HCT116 (cell line): ENCODE measurements at regions not wholly inside any gene's neighbourhood (a gene's known extent, or its start where the extent isn't known, plus 50 kb on each side); places are given as distances from the start of the nearest gene placed in this dataset.
"Not testable (repeated sequence)": the region's sequence is repeated elsewhere in the genome, so short reads cannot be mapped to it uniquely, and the experiment has no call there.

Experiments used
- CEBPB ChIP-seq: IDR thresholded peaks from 2 replicates; pipeline ENCODE4 v1.6.1; 2012; ENCODE audit warnings: low read depth
- EGR1 ChIP-seq: IDR thresholded peaks from 2 replicates; pipeline ENCODE4 v1.6.1; 2012; ENCODE audit warnings: low read depth
- EZH2 ChIP-seq: fragments of 200-600 bp; sonication (generic); IDR thresholded peaks from 2 replicates; pipeline ENCODE4 v1.6.1; 2017; ENCODE audit warnings: antibody characterized with exemption, mixed run types
- EZH2phosphoT487 ChIP-seq: fragments of 200-600 bp; IDR thresholded peaks from 2 replicates; pipeline ENCODE4 v1.6.1; 2018; ENCODE audit warnings: antibody characterized with exemption, borderline replicate concordance
- JUND ChIP-seq: IDR thresholded peaks from 2 replicates; pipeline ENCODE4 v1.6.1; 2012
- POLR2A ChIP-seq: IDR thresholded peaks from 2 replicates; pipeline ENCODE4 v1.7.0; 2011; ENCODE audit warnings: borderline replicate concordance; ENCODE audit not compliant: insufficient read depth, insufficient read length; ENCODE audit errors: extremely low read depth
- POLR2AphosphoS5 ChIP-seq: IDR thresholded peaks from 2 replicates; pipeline ENCODE4 v1.6.1; 2011; ENCODE audit warnings: mild to moderate bottlenecking, low read depth, low read length, moderate library complexity
- SIN3A ChIP-seq: IDR thresholded peaks from 2 replicates; pipeline ENCODE4 v1.6.1; 2012; ENCODE audit warnings: low read depth
- TCF7L2 ChIP-seq: IDR thresholded peaks from 2 replicates; pipeline ENCODE4 v1.7.0; 2011; ENCODE audit warnings: borderline replicate concordance, inconsistent platforms; ENCODE audit not compliant: insufficient read depth, insufficient read length; ENCODE audit errors: extremely low read depth
- YY1 ChIP-seq: IDR thresholded peaks from 2 replicates; pipeline ENCODE4 v1.6.1; 2011; ENCODE audit warnings: low read length, low read depth, moderate library complexity, mild to moderate bottlenecking; ENCODE audit not compliant: insufficient replicate concordance; ENCODE audit errors: extremely low read depth
- TF ChIP-seq, protein P1 (sequence below), 3 experiments: fragments of 200-600 bp in 1 of 3; sonication (generic) in 1 of 3; IDR thresholded peaks in 2 of 3; conservative IDR thresholded peaks in 1 of 3; 2 replicates each; pipeline ENCODE4 v1.5.1; 2012 to 2017; ENCODE audit warnings: low read depth in 2 of 3, low read length in 2 of 3, antibody characterized with exemption in 1 of 3, borderline replicate concordance in 1 of 3, control low read depth in 1 of 3, mild to moderate bottlenecking in 1 of 3, mixed read lengths in 1 of 3, mixed run types in 1 of 3, moderate library complexity in 1 of 3; ENCODE audit not compliant: insufficient read depth in 1 of 3
- TF ChIP-seq, protein P2 (sequence below): IDR thresholded peaks from 2 replicates; pipeline ENCODE4 v1.6.1; 2012; ENCODE audit warnings: low read depth
- TF ChIP-seq, protein P3 (sequence below): IDR thresholded peaks from 2 replicates; pipeline ENCODE4 v1.6.1; 2012
- TF ChIP-seq, protein P4 (sequence below): IDR thresholded peaks from 2 replicates; pipeline ENCODE4 v1.6.1; 2012

DNA sequence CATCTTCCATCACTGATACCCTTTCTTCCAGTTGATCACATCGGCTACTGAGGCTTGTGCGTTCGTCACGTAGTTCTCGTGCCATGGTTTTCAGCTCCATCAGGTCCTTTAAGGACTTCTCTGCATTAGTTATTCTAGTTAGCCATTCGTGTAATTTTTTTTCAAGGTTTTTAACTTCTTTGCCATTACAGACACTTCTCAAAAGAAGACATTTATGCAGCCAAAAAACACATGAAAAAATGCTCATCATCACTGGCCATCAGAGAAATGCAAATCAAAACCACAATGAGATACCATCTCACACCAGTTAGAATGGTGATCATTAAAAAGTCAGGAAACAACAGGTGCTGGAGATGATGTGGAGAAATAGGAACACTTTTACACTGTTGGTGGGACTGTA is 430.7 kb downstream of the DOK5 start:
- TF ChIP-seq, protein P1, sequence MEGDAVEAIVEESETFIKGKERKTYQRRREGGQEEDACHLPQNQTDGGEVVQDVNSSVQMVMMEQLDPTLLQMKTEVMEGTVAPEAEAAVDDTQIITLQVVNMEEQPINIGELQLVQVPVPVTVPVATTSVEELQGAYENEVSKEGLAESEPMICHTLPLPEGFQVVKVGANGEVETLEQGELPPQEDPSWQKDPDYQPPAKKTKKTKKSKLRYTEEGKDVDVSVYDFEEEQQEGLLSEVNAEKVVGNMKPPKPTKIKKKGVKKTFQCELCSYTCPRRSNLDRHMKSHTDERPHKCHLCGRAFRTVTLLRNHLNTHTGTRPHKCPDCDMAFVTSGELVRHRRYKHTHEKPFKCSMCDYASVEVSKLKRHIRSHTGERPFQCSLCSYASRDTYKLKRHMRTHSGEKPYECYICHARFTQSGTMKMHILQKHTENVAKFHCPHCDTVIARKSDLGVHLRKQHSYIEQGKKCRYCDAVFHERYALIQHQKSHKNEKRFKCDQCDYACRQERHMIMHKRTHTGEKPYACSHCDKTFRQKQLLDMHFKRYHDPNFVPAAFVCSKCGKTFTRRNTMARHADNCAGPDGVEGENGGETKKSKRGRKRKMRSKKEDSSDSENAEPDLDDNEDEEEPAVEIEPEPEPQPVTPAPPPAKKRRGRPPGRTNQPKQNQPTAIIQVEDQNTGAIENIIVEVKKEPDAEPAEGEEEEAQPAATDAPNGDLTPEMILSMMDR (IDR thresholded peaks at IDR 0.05 in 2 of 3, conservative IDR thresholded peaks at IDR 0.05 in 1 of 3; ENCODE audit: borderline replicate concordance in 1 of 3, insufficient read depth in 1 of 3, low read depth in 2 of 3, low read length in 2 of 3): not testable (repeated sequence)
- not testable (repeated sequence) for TF ChIP-seq EZH2, POLR2AphosphoS5, EZH2phosphoT487, JUND, CEBPB, EGR1, POLR2A, YY1, TCF7L2, SIN3A
- TF ChIP-seq, protein P2, sequence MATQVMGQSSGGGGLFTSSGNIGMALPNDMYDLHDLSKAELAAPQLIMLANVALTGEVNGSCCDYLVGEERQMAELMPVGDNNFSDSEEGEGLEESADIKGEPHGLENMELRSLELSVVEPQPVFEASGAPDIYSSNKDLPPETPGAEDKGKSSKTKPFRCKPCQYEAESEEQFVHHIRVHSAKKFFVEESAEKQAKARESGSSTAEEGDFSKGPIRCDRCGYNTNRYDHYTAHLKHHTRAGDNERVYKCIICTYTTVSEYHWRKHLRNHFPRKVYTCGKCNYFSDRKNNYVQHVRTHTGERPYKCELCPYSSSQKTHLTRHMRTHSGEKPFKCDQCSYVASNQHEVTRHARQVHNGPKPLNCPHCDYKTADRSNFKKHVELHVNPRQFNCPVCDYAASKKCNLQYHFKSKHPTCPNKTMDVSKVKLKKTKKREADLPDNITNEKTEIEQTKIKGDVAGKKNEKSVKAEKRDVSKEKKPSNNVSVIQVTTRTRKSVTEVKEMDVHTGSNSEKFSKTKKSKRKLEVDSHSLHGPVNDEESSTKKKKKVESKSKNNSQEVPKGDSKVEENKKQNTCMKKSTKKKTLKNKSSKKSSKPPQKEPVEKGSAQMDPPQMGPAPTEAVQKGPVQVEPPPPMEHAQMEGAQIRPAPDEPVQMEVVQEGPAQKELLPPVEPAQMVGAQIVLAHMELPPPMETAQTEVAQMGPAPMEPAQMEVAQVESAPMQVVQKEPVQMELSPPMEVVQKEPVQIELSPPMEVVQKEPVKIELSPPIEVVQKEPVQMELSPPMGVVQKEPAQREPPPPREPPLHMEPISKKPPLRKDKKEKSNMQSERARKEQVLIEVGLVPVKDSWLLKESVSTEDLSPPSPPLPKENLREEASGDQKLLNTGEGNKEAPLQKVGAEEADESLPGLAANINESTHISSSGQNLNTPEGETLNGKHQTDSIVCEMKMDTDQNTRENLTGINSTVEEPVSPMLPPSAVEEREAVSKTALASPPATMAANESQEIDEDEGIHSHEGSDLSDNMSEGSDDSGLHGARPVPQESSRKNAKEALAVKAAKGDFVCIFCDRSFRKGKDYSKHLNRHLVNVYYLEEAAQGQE: not testable (repeated sequence)
- TF ChIP-seq, protein P3, sequence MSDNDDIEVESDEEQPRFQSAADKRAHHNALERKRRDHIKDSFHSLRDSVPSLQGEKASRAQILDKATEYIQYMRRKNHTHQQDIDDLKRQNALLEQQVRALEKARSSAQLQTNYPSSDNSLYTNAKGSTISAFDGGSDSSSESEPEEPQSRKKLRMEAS: not testable (repeated sequence)
- TF ChIP-seq, protein P4, sequence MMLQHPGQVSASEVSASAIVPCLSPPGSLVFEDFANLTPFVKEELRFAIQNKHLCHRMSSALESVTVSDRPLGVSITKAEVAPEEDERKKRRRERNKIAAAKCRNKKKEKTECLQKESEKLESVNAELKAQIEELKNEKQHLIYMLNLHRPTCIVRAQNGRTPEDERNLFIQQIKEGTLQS: not testable (repeated sequence)
